Loucy (cell line): ENCODE measurements at regions not wholly inside any gene's neighbourhood (a gene's known extent, or its start where the extent isn't known, plus 50 kb on each side); places are given as distances from the start of the nearest gene placed in this dataset.

Experiments used
- EZH2phosphoT487 ChIP-seq: fragments of 200-600 bp; IDR thresholded peaks from 2 replicates; pipeline ENCODE4 v1.6.1; 2018; ENCODE audit warnings: antibody characterized with exemption, mild to moderate bottlenecking, moderate library complexity, borderline replicate concordance
- TF ChIP-seq, protein P1 (sequence below): fragments of 200-600 bp; sonication (generic); conservative IDR thresholded peaks from 2 replicates; pipeline ENCODE4 v1.5.1; 2014; ENCODE audit warnings: mild to moderate bottlenecking, antibody characterized with exemption, low read length

GRCh38 chr6:78593898-78594667 lies 273.3 kb upstream of the IRAK1BP1 start:
- TF ChIP-seq, protein P1, sequence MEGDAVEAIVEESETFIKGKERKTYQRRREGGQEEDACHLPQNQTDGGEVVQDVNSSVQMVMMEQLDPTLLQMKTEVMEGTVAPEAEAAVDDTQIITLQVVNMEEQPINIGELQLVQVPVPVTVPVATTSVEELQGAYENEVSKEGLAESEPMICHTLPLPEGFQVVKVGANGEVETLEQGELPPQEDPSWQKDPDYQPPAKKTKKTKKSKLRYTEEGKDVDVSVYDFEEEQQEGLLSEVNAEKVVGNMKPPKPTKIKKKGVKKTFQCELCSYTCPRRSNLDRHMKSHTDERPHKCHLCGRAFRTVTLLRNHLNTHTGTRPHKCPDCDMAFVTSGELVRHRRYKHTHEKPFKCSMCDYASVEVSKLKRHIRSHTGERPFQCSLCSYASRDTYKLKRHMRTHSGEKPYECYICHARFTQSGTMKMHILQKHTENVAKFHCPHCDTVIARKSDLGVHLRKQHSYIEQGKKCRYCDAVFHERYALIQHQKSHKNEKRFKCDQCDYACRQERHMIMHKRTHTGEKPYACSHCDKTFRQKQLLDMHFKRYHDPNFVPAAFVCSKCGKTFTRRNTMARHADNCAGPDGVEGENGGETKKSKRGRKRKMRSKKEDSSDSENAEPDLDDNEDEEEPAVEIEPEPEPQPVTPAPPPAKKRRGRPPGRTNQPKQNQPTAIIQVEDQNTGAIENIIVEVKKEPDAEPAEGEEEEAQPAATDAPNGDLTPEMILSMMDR: no peak
- no peak for TF ChIP-seq EZH2phosphoT487
